ENCODE measurements at regions not wholly inside any gene's neighbourhood (a gene's known extent, or its start where the extent isn't known, plus 50 kb on each side); places are given as distances from the start of the nearest gene placed in this dataset.

DNA sequence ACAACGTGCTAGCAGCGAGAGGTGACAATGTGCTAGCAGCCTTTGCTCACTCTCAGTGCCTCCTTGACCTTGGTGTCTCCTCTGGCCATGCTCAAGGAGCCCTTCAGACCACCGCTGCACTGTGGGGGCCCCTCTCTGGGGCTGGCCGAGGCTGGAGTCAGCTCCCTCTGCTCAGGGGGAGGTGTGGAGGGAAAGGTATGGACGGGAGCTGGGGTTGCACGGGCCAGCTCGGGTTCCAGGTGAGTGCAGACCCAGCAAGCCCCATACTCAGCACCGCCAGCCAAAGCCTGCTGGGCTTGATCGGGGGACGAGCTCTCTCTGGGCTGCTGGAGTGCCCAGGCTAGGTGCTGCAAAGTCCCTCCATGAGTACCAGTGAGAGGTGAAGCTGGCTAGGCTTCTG is 180.2 kb downstream of the TRIM36 start:
- no peaks in the 10 kb centered on the region for H3K36me3 ChIP-seq
- no peak overlapping the region for H3K4me3 ChIP-seq
- TF ChIP-seq, protein P1, sequence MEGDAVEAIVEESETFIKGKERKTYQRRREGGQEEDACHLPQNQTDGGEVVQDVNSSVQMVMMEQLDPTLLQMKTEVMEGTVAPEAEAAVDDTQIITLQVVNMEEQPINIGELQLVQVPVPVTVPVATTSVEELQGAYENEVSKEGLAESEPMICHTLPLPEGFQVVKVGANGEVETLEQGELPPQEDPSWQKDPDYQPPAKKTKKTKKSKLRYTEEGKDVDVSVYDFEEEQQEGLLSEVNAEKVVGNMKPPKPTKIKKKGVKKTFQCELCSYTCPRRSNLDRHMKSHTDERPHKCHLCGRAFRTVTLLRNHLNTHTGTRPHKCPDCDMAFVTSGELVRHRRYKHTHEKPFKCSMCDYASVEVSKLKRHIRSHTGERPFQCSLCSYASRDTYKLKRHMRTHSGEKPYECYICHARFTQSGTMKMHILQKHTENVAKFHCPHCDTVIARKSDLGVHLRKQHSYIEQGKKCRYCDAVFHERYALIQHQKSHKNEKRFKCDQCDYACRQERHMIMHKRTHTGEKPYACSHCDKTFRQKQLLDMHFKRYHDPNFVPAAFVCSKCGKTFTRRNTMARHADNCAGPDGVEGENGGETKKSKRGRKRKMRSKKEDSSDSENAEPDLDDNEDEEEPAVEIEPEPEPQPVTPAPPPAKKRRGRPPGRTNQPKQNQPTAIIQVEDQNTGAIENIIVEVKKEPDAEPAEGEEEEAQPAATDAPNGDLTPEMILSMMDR (IDR thresholded peaks at IDR 0.05), result no peak
- no peaks in the 10 kb centered on the region for H3K4me1 ChIP-seq (ENCODE audit: control insufficient read depth in 1 of 2, low read depth in 2 of 2)
- ATAC-seq (ENCODE audit: insufficient number of reproducible peaks, low FRiP score, low read depth) (no peak), DNase-seq (ENCODE audit: low spot score) (no peak)
- H3K9me3 ChIP-seq, result no peaks in the 10 kb centered on the region
- no peaks in the 10 kb centered on the region for H3K27me3 ChIP-seq (replicated peaks; ENCODE audit: insufficient read depth)
- H3K27ac ChIP-seq, result no peak overlapping the region

DNA sequence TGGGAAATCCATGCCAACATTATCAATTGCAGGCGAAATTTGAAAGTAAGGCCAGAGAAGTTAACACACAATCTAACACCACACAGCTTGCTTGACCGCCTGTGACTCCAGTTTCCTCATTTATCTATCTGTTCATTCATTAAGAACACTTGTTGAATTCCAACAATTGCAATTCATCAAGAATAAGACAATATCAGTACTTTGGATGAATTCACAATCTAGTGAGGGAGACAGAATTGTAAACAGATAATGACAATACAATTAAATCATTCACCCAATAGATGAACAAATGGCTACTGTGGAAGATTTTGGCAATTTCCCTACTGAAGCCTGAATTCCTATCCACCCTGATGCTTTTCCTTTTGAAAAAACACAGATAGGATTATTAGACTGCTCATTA is 181.6 kb downstream of the TRIM36 start:
- no peak overlapping the region for H3K27ac ChIP-seq
- H3K4me1 ChIP-seq (ENCODE audit: control insufficient read depth in 1 of 2, low read depth in 2 of 2), result no peaks in the 10 kb centered on the region
- H3K4me3 ChIP-seq, result no peak overlapping the region
- H3K36me3 ChIP-seq, result no peaks in the 10 kb centered on the region
- DNase-seq (ENCODE audit: low spot score), result no peak
- ATAC-seq (ENCODE audit: insufficient number of reproducible peaks, low FRiP score, low read depth), result no peak
- TF ChIP-seq, protein P1 (IDR thresholded peaks at IDR 0.05), result no peak
- H3K9me3 ChIP-seq, result no peaks in the 10 kb centered on the region
- H3K27me3 ChIP-seq (replicated peaks; ENCODE audit: insufficient read depth), result no peaks in the 10 kb centered on the region

DNA sequence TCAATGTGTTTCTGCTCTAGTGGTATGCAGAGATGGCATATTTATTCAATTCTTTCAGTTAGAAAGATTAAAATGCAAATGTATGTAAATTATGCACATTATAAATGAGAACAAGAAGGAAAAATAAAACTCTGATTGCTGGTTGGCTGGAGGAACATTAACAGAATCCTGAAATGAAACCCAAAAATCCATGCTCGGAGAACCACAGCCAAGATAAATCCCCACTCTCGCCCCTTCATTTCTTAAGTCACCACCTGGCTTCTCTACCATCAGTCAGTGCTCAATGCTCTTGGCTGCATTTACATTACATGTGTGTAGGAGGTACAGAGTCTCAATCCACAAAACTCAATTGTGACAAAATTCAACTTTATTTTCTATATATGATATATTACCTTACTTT is 184.9 kb downstream of the TRIM36 start:
- H3K9me3 ChIP-seq, result no peaks in the 10 kb centered on the region
- no peak for DNase-seq (ENCODE audit: low spot score)
- TF ChIP-seq, protein P1 (IDR thresholded peaks at IDR 0.05), result no peak
- no peaks in the 10 kb centered on the region for H3K27me3 ChIP-seq (replicated peaks; ENCODE audit: insufficient read depth)
- no peak for ATAC-seq (ENCODE audit: insufficient number of reproducible peaks, low FRiP score, low read depth)
- H3K4me1 ChIP-seq (ENCODE audit: control insufficient read depth in 1 of 2, low read depth in 2 of 2), result no peaks in the 10 kb centered on the region
- no peak overlapping the region for H3K4me3 ChIP-seq
- no peak overlapping the region for H3K27ac ChIP-seq
- H3K36me3 ChIP-seq, result no peaks in the 10 kb centered on the region

DNA sequence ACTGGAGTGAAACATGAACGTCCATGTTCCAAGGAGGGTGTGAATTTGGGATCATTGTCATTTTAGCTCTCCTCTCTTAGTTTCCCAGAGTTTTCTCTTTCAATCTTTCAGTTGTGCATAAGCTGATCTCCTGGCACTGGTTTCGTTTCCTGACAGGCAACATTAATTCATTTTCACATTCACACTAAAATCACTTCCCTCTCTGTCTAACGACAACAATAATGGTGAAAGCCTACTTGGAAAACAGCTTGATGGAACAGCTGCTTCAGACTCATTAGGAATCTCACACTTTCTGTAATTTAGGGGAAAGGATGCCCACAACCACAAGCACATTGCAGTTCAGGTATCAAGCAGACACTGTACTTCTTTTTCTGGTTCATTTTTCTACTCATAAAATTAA is 188.6 kb downstream of the TRIM36 start:
- Histone ChIP-seq H3K4me1 (ENCODE audit: control insufficient read depth in 1 of 2, low read depth in 2 of 2) (no peaks in the 10 kb centered on the region), H3K27ac (no peak overlapping the region), H3K4me3 (no peak overlapping the region), H3K9me3 (no peaks in the 10 kb centered on the region), H3K36me3 (no peaks in the 10 kb centered on the region), H3K27me3 (replicated peaks; ENCODE audit: insufficient read depth) (no peaks in the 10 kb centered on the region)
- ATAC-seq (ENCODE audit: insufficient number of reproducible peaks, low FRiP score, low read depth) (no peak), DNase-seq (ENCODE audit: low spot score) (no peak)
- TF ChIP-seq, protein P1 (IDR thresholded peaks at IDR 0.05), result no peak

DNA sequence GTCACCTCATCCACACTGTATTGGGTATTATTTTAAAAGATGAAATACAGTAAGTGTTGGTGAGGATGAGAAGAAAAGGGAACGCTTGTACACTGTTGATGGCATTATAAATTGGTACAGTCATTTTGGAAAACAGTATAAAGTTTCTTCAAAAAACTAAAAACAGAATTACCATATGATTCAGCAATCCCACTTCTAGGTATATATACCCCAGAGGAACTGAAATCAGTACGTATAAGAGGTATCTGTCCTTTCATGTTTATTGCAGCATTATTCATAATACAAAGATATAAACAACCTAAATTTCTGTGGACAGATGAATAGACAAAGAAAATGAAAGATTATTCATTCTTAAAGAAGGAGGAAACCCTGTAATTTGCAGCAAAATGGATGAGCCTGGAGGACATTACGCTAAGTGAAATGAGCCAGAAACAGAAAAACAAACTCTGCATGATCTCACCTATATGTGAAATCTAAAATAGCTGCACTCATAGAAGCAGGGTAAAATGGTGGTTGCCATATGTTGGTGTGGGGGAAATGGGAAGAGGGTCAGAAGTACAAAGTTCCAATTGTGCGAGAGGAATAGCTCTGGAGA is 191.6 kb downstream of the TRIM36 start:
- H3K36me3 ChIP-seq, result no peaks in the 10 kb centered on the region
- no peaks in the 10 kb centered on the region for H3K4me1 ChIP-seq (ENCODE audit: control insufficient read depth in 1 of 2, low read depth in 2 of 2)
- H3K27me3 ChIP-seq (replicated peaks; ENCODE audit: insufficient read depth), result no peaks in the 10 kb centered on the region
- no peaks in the 10 kb centered on the region for H3K9me3 ChIP-seq
- DNase-seq (ENCODE audit: low spot score) (no peak), ATAC-seq (ENCODE audit: insufficient number of reproducible peaks, low FRiP score, low read depth) (no peak)
- no peak overlapping the region for H3K4me3 ChIP-seq
- no peak overlapping the region for H3K27ac ChIP-seq
- TF ChIP-seq, protein P1 (IDR thresholded peaks at IDR 0.05), result no peak

Measured in thoracic aorta (tissue), 2 donors.